ENCODE measurements at regions not wholly inside any gene's neighbourhood (a gene's known extent, or its start where the extent isn't known, plus 50 kb on each side); places are given as distances from the start of the nearest gene placed in this dataset.
A peak's percentile ranks its signal among the peaks of the same experiment; 100 is the strongest.

DNA sequence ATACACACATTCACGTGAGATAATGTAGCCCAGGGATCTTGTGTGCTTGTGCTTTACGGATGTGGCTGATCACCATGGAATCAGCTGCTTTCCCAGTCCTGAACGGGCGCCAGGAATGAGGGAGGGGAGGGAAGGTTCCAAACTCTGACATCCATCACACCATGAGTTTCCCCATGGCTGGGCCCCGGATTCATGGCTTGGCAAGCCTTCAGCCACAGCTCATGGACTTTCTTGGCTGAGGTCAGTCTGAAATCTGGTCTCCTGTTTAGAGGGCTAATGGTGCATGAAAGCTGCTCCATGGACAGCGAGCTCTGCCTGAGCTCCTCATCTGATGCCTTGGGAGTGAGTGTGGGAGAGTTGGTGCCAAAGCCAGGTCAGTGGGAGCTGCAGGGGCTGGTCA is 767.6 kb upstream of the EEF2KMT start:
- intact Hi-C loops (cut with DNase I): no loop called here

DNA sequence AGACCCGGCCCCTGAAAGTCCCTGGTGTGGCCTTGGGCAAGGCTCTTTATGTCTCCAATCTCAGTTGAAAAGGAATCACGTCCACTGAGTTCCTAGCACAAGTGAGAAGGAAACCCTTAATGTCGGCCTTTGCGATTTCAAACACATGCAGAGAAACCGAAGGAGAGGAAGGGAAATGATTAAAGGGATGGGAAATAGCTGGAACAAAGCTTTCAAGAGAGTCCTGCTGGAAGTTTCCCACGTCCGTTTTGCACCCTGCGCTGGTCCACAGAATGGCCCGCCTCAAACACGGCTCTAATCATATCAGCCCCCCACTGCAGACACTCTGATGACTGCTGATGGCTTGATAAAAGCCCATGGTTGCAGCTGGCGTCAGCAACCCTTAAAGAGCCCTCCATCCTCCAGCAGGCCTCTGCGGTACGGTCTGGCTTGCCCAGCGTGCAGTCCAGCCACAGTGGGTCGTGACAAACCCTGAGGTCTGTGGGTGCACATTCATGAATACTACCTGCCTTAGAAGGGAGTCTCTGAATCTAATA is 765.5 kb upstream of the EEF2KMT start:
- no peak for DNase-seq
- intact Hi-C loops (cut with DNase I): no loop called here

More for the DNA sequence above, 767.6 kb upstream of the EEF2KMT start:
- no peak for DNase-seq

DNA sequence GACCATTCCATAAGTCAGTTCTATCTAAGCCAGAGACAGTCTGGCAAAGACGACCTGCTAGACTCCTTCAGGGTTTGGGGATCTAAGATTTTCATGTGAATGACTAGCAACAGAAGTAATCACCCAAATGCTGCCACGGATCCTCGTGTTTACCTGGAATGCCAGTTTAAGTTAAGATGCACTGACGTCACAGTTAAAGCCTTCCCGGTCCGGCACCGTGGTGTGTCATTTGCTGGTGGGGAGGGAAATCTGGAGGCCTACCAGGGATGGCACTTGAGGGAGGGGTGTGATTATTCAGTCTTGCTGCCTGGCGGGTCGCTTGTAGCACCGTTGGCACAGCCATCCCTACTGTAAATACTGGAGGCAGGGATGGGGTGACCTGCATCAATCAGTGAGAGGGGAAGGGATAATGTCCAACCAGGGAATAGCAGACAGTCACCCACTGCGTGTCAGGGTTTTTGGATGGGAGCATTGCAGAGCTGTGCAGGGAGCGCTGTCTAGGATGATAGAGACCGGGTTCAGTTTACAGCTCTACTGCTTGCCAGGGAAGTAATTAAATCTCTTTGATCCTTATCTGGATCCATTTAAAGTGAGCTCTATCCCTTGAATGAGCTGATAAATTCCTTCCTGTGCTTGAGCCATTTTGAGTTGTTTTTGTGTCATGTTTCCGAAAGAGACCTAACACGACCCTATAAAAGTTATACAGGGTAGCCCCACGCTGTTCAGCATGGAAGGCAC is 764.7 kb upstream of the EEF2KMT start:
- intact Hi-C loops (cut with DNase I): no loop called here
- DNase-seq: no peak

DNA sequence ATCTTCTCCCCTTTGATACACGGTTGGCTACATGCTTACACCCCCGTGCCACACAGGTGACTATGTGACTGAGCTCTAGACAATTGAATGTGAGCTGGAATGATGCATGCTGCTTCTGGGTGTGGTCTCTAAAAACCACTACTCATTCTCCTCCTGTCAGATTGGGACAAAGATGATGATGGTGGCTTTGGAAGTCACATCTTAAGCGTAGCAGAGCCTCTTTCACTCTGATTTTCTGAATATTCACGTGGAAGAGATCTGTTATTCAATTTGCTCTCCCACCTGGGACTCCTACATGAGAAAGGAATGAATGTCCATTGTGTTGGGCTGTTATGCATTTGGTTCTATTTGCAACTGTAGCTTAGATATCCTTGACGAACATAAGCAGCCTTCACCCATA is 763.6 kb upstream of the EEF2KMT start:
- no peak for DNase-seq
- intact Hi-C loops (cut with DNase I): no loop called here

DNA sequence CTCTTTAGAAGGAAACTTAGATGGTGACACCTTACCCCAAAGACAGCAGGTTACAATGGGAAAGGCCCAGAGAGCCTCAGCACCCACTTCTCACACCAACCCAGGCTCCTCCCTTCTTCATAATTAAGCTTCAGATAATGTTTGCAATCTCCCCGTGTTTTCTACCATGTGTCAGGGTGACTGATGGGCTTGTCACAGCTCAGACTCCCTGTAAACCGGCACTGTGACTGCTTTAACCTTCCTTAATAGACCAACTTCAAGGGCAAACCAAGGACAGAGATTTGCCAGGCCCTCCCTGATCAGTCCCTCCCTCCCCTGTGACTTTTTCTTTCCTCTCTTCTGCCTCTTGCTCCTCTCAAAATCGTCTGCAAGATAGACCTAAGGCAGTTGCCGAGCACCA is 760.6 kb upstream of the EEF2KMT start:
- intact Hi-C loops (cut with DNase I): no loop called here
- no peak for DNase-seq

DNA sequence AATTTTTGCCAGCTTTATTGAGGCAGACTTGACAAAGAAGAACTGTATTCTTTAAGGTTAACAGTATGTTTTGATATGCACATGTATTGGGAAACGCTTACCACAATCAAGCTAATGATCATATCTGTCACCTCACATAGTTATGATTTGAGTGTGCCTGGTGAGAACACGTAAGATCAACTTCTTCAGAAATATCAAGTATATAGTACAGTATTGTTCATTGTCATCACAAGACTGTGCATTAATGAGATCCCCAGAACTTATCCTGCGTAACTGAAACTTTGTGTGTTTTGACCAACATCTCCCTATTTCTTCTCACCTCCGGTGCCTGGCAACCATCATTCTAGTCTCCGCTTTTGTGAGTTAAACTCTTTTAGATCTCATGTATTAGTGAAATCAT is 756.4 kb upstream of the EEF2KMT start:
- DNase-seq: no peak
- intact Hi-C loops (cut with DNase I): no loop called here

DNA sequence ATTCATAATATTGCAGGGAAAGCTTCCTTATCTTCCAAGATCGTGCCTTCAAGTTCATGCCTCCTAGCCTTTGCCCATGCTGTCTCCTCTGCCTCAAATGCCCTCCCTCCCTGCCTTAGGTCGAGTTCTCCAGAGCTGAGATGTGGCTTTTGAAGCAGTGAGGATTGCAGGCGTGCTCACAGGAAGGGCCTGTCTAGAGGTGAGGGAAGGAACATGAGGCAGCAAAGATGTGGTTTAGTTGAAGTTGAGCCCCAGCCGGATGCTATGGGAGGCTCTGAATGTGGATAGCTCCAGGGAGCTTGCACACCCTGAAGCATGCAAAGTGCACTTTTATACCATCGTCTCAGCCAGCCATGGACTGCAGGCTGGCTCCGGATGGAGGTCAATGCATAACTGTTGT is 754.6 kb upstream of the EEF2KMT start:
- intact Hi-C loops (cut with DNase I): no loop called here
- DNase-seq: no peak

DNA sequence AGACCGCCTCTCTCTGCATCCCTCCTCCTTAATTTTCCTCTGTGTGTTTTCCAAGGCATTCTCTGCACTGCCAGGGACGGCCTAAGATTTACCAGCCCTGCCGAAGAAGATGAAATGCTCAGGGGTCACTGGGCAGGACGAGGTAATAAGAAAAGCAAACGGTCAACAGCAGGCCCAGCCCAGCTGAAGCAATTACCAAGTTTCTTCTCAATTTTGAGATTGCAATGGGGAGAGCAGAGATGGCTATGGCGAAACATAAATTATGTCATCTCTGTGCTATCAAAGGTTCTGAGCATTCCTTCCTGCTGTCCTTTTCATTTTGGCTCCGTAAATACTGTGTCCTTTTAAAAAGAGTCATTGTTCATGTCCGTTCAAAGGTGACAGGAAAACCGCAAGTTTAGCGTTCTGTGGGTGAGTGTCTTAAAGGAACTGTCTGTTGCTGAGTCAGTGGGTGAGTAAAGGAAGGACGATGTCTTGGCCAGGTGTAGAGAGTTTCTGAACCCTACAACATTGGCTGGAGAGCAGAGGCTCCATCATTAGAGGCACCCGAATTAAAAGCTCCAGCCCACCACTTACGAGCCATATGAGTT is 753.9 kb upstream of the EEF2KMT start:
- intact Hi-C loops (cut with DNase I): no loop called here
- DNase-seq: no peak

DNA sequence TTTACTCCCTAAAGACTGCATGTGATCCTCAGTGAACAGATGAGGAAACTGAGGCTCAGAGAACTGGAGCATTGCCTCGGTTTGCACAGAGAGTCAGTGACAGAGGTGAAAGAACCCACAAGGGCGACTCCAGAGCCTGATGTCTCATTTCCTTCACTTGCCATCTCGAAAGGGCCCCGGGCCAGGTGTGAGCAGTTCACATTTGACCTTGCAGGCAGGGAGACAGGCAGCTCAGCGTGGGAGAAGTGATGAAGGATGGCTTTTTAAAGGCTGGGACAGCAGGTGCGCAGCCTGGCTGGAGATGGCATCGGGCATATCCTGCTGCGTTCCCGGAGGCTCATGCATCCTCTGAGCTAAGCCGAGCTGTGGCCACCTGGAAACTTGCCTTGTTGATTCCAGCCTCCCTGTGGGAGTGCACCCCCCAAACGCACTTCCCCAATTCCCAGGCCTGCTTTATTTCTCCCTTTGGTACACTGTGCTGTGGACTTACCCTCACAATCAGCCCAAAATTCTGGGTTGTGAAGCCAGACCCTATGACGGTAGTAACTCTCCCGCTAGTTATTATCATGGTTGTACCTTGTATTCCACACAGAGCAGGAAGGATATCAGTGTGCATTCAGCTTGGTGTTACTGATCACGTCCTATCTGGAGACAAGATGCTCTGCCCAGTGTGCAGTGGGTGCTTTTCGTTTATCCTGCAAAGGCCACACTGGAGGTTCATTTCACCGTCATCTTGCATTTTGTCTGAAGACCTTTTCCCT is 753.2 kb upstream of the EEF2KMT start:
- intact Hi-C loops (cut with DNase I): no loop called here
- DNase-seq: no peak

DNA sequence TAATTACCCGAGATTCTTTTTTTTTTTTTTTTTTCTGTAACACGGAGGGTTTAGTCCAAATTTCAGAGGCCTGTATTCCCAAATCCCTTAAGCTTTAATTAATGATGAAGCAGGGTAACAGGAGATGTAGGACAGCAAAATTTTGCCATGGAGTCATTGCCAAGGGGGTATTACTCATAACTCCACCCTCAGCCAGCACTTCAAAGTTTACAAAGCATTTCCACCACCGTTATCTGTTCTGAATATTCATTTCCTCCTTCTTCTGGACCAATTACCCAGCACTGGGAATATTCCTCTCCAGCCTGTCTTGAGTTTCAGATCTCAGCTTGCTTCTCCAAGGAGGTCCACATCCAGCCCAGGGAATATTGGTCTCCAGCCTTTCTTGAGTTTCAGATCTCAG is 747.5 kb upstream of the EEF2KMT start:
- intact Hi-C loops (cut with DNase I): no loop called here
- no peak for DNase-seq

DNA sequence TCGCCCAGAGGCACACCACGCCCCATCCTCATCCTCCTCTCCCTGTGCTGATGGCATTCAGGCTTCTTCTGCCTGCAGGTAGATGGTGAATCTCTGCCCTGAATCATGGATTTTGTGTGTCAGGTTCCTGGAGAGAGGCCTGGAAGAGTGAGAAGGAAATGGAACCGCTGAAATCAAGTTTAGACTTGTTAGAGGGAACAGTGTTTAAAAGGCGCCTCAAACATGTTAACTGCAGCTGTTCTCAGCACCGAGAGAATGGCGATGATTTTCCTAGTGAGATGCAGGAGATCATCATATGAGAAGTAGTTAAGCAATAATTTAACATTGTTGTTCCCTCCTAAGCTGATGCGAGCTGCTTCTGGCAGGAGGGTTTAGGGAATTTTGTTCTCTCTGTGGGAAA is 744.4 kb upstream of the EEF2KMT start:
- no peak for DNase-seq

DNA sequence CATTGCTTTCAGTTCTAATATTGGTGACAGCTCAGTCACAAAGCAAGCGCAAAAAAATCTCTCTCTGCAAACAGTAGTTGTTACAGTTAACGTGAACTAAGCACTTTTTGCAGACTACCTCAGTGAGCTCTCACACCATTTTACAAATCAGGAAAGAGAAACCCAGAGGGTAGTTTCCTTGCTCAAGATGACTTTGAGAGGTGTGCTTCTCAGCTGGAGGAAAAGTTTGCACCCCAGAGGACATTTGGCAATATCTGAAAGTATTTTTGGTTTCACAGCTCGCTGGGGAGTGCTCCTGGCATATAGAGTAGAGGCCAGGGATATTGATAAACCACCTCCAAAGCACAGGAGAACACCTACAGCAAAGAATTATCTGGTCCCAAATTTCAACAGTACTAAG is 741.1 kb upstream of the EEF2KMT start:
- intact Hi-C loops (cut with DNase I): no loop called here
- no peak for DNase-seq

More for the DNA sequence above, 744.4 kb upstream of the EEF2KMT start:
- intact Hi-C loops (cut with DNase I): no loop called here

DNA sequence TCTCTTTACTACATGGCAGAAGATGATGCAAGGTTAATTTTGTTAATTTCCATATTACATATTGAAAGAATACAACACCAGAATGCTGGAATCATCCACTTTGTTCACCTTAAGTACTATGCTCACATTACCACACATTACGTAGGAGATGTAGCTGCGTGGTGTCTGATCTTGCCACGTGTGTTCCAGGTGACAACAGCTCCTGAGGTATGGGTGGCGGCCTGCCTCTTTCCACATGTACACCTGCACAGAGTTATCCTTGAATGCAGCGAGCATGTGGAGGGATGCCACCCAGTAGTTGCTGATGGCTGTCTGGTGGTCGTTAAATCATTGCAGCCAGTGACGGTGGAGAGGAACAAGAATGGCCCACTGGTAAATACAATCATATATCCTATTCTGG is 740.5 kb upstream of the EEF2KMT start:
- DNase-seq: peak; percentile 14 to 89 (median 62)
- intact Hi-C loops (cut with DNase I): no loop called here

DNA sequence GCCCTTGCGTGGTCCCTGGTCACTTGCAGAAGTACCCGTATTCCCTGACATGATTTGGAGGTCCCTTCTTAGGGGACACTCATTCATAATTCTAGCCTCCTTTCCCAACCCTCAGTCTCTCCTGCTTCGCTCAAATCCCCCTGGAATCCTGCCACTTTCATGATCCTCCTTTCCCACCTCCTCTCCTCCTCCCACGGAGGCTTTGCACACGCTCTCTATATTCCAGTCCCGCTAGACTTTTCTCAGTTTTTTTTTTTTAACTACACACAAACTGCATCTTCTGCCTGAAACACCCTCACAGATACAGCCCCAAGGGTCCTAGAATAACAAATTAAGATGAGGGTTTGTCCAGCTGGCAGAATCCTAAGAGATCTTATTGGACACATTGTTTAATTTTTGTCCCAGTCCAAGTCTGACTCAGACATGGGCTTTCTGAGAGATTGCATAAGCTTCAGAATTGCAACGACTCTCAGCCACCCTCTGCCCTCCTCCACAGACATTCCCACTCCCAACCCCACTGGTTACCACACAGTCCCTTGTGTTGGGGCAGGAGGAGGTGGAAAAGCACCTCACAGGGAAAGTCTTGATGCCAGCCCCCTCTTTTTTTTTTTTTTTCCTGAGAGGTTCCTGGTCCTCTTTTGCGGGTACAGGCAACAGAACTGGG is 739.5 kb upstream of the EEF2KMT start:
- peak in 15 of 42 donors; percentile 10 to 69 (median 34) for DNase-seq
- intact Hi-C loops (cut with DNase I): no loop called here

DNA sequence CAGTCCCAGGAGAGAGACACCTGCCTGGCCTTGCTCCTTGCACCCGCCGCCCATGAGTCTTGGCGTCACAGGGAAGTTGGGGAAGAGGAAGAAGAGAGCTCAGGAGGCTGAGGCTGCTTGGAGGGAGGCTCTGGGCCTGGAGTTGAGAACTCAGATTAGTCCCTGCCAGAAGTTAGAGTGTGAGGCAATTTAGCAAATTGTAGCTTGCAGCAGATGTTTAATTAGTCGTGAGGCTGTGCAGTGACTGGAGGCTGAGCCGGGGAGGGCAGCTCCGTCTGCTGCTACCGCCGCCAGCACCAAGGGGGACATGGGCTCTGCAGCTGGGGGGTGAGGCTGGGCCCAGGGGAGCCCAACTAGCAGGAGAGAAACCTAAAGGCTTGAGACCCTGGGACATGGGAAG is 738.3 kb upstream of the EEF2KMT start:
- intact Hi-C loops (cut with DNase I): no loop called here
- DNase-seq: no peak

DNA sequence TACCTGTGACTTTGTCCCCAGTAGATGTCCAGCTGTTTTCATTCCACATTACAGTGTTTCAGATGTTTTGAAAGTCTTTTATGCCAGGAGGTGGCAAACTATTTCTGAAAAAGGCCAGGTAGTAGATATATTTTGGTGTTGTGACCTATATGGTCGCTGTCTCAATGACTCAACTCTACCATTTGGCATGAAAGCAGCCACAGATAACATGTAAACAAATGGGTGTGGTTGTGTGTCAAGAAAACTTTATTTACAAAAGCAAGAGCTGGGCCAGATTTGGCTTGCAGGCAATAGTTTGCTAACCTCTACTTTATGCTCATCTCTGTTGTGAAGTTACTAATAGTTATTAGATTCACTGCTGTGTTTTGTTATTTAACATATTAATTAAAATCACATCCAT is 728.7 kb upstream of the EEF2KMT start:
- no peak for DNase-seq
- intact Hi-C loops (cut with DNase I): no loop called here

DNA sequence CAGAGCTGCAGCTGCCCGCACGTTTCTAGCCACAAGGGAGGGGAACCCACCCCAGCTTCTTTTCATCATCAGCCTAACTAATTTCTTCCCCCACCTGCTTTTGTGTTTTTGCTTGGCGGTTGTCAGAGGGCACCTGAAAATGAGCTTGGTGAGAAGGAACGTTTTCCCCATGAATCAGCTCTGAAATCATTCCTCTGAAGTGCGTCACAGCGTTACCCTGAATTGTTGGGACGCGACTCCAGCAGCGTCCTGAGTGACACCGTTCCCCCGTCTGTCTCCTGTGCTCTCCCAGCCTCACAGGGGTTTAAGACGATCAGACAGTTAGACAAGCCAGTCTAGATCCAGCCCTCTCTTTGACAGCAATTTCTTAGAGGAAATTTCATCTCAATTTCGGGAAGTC is 722.9 kb upstream of the EEF2KMT start:
- DNase-seq: peak in 7 of 42 donors; percentile 4 to 48 (median 22)
- intact Hi-C loops (cut with DNase I): no loop called here

DNA sequence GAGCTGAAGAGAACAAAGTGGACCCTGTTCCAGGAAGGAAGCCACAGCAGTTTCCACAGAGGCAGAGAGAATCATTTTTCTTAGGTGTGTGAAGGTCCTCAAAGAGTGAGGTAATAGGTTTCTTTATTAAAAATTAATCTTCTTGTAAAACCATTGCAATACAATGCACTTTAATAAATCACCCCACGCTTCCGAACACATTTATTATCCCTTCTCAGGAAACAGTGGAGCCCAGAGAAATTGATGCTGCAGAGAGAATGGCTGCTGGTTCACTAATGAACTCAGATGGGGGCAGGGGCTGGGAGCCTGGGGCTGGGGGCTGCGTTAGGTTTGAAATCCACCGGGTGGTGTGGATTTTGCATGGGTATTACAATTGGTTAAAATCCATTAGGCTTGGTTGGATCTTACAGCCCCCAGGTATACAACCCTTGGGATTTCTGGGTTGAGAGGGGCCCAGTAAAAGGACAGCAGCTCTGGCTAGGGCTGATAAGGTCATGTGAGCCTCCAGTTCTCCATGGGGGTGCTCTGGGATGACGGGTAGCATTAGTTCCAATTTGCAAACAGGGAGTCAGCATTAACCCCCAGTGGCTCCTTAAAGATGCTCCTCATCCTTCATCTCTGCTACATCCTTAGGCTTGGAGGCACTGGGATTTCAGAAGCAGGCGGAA is 718.1 kb upstream of the EEF2KMT start:
- intact Hi-C loops (cut with DNase I): no loop called here
- no peak for DNase-seq

DNA sequence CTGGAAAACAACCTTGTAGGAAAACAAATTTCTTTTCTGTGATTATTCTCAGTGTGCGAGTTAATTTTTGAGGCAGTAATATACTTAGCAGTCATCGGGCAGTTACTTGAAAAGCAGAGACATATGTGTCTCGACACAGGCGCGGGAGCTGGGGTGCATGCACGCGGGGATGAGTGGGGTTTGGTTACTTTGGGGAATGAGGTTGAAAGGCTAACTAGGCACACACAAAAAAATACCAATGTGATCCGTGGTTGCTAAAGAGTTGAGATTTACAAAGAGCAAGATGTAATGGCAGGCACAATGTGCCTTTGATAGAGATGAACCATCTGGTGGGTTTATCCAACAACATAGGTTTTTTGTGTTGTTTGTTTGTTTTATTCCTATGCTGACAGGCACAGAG is 703.8 kb upstream of the EEF2KMT start:
- intact Hi-C loops (cut with DNase I): no loop called here
- no peak for DNase-seq
